Ishikawa (cell line): ENCODE measurements at regions not wholly inside any gene's neighbourhood (a gene's known extent, or its start where the extent isn't known, plus 50 kb on each side); places are given as distances from the start of the nearest gene placed in this dataset.

ENCODE experiments used
- CEBPB ChIP-seq: IDR thresholded peaks from 2 replicates; pipeline ENCODE4 v1.6.1; 2012
- CREB1 ChIP-seq: IDR thresholded peaks from 2 replicates; pipeline ENCODE4 v1.6.1; 2012; ENCODE audit warnings: low read depth
- EGR1 ChIP-seq: IDR thresholded peaks from 2 replicates; pipeline ENCODE4 v1.6.1; 2012
- EP300 ChIP-seq: IDR thresholded peaks from 2 replicates; pipeline ENCODE4 v1.6.1; 2012; ENCODE audit warnings: borderline replicate concordance
- FOXM1 ChIP-seq: IDR thresholded peaks from 2 replicates; pipeline ENCODE4 v1.6.1; 2012; ENCODE audit warnings: low read depth, borderline replicate concordance
- MAX ChIP-seq: IDR thresholded peaks from 2 replicates; pipeline ENCODE4 v1.6.1; 2012
- NFIC ChIP-seq: IDR thresholded peaks from 2 replicates; pipeline ENCODE4 v1.6.1; 2012
- RAD21 ChIP-seq: IDR thresholded peaks from 2 replicates; pipeline ENCODE4 v1.6.1; 2012; ENCODE audit warnings: low read depth
- REST ChIP-seq: IDR thresholded peaks from 2 replicates; pipeline ENCODE4 v1.6.1; 2012; ENCODE audit warnings: low read depth, mild to moderate bottlenecking
- TAF1 ChIP-seq: IDR thresholded peaks from 2 replicates; pipeline ENCODE4 v1.6.1; 2012; ENCODE audit warnings: low read depth, mild to moderate bottlenecking
- TCF12 ChIP-seq: IDR thresholded peaks from 2 replicates; pipeline ENCODE4 v1.6.1; 2012; ENCODE audit warnings: low read depth
- TEAD4 ChIP-seq: IDR thresholded peaks from 2 replicates; pipeline ENCODE4 v1.6.1; 2012
- YY1 ChIP-seq: IDR thresholded peaks from 2 replicates; pipeline ENCODE4 v1.6.1; 2012; ENCODE audit warnings: low read depth

DNA sequence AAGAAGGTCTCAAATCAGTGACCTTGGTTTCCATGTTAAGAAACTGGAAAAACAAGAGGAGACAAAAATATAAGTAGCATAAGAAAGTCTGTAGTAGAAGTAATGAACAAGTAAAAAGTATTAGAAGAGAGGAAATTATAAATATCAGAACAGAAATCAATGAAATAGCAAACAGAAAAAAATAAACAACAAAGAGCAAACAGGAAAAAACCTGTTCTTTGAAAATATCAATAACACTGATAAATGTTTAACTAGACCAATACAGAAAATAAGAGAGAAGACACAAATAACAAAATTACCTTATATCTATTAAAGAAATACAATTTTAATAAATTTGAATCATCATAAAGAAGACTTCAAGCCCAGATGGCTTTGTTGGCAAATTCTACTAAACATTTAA is 113.3 kb downstream of the MAIP1 start:
- no peak for TF ChIP-seq RAD21
- TF ChIP-seq MAX = no peak
- no peak for TF ChIP-seq CREB1
- no peak for TF ChIP-seq EP300
- no peak for TF ChIP-seq FOXM1
- TF ChIP-seq TEAD4 = no peak
- no peak for TF ChIP-seq REST
- TF ChIP-seq YY1 = no peak
- no peak for TF ChIP-seq TAF1
- TF ChIP-seq TCF12 = no peak
- TF ChIP-seq CEBPB = no peak
- no peak for TF ChIP-seq NFIC
- no peak for TF ChIP-seq EGR1
